T-helper 2 cell treated with Interferon-gamma antibody and Interleukin-4, amounts not matched to agents 5 μg/mL and 100 μg/mL, for 36 hours (primary cell): ENCODE measurements at regions not wholly inside any gene's neighbourhood (a gene's known extent, or its start where the extent isn't known, plus 50 kb on each side); places are given as distances from the start of the nearest gene placed in this dataset.
"Not testable (repeated sequence)": the region's sequence is repeated elsewhere in the genome, so short reads cannot be mapped to it uniquely, and the experiment has no call there.

Source experiments
- DNase-seq: peaks from one replicate; pipeline ENCODE4 v3.0.0; 2021; ENCODE audit warnings: low spot score
- H3K27ac Mint-ChIP-seq: one replicate; pipeline ENCODE4 v1.8.0; 2021; ENCODE audit warnings: mild to moderate bottlenecking, mixed read lengths
- H3K27me3 Mint-ChIP-seq: one replicate; pipeline ENCODE4 v1.8.0; 2021; ENCODE audit warnings: low read depth, mixed read lengths
- H3K36me3 Mint-ChIP-seq: one replicate; pipeline ENCODE4 v1.8.0; 2021; ENCODE audit warnings: low read depth, mixed read lengths
- H3K4me1 Mint-ChIP-seq: one replicate; pipeline ENCODE4 v1.8.0; 2021; ENCODE audit warnings: low read depth, mixed read lengths
- H3K4me3 Mint-ChIP-seq: one replicate; pipeline ENCODE4 v1.8.0; 2022; ENCODE audit warnings: mild to moderate bottlenecking, moderate library complexity, mixed read lengths
- H3K9me3 Mint-ChIP-seq: one replicate; pipeline ENCODE4 v1.8.0; 2021; ENCODE audit warnings: mixed read lengths

DNA sequence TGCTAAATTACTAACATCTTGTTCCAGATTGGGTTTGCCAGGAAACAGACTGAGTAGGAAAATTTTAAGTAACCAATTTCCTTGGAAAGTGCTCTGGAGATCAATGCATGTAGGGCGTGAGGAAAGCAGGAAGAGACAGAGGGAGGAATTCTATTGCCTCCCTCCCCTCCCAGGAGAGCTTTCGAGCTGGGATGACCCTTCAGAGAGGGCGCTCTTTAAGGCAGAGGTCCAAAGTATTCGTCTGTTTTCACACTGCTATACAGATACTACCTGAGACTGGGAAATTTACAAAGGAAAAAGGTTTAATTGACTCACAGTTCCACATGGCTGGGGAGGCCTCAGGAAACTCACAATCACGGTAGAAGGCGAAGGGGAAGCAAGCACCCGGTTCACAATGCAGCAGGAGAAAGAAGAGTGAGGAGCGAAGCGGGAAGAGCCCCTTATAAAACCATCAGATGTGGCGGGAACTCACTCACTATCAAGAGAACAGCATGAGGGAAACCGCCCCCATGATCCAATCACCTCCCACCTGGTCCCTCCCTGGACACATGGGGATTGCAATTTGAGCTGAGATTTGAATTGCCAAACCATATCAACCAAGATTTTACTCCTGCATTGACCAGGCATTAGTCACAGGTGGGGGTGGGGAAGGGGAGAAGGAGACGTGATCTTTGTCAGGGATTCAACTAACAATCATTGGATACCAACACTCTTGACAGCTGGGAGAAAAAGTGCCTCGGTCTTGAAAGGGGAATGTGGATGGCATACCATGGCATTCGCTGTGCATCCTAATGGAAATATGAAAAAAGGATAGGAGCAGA, 63.8 kb downstream of the SLITRK2 start:
- Mint-ChIP-seq H3K36me3 (no peaks in the 10 kb centered on the region), H3K9me3 (no peaks in the 10 kb centered on the region), H3K4me1 (no peaks in the 10 kb centered on the region), H3K27me3 (no peaks in the 10 kb centered on the region), H3K4me3 (no peak overlapping the region), H3K27ac (no peak overlapping the region)
- no peak for DNase-seq

DNA sequence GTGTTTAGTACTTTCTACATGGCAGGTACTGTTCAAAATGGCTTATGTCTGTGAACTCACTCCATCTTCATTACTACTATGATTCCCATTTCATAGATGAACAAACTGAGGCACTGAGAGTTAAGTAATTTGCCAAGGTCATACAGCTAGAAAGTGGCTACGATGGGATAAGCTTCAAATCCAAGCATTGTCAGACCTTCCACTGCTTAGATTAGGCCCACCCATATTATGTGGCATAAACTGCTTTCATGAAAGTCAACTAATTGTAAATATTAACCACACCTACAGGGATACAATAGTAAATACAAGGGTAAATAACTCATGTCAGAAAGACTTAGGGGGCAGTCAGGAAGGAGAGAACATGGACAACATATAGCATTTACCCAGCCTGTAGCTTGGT, 68.8 kb downstream of the SLITRK2 start:
- H3K36me3 Mint-ChIP-seq = no peaks in the 10 kb centered on the region
- DNase-seq = no peak
- H3K9me3 Mint-ChIP-seq = peaks cover 7% of the 10 kb centered on the region
- H3K27ac Mint-ChIP-seq = no peak overlapping the region
- H3K4me1 Mint-ChIP-seq = no peaks in the 10 kb centered on the region
- no peak overlapping the region for H3K4me3 Mint-ChIP-seq
- H3K27me3 Mint-ChIP-seq = no peaks in the 10 kb centered on the region

- H3K36me3 Mint-ChIP-seq = no peaks in the 10 kb centered on the region
- H3K4me3 Mint-ChIP-seq = no peak overlapping the region
- DNase-seq = no peak
- H3K27me3 Mint-ChIP-seq = no peaks in the 10 kb centered on the region
- H3K4me1 Mint-ChIP-seq = no peaks in the 10 kb centered on the region
- no peak overlapping the region for H3K27ac Mint-ChIP-seq
- H3K9me3 Mint-ChIP-seq = peaks cover 10% of the 10 kb centered on the region
Measured at GRCh38 chrX:145910017-145910416, 92.4 kb downstream of the SLITRK2 start.

GRCh38 chrX:145919400-145919799, 101.8 kb downstream of the SLITRK2 start:
- no peak for DNase-seq
- Mint-ChIP-seq H3K36me3 (no peaks in the 10 kb centered on the region), H3K4me3 (no peak overlapping the region), H3K9me3 (no peaks in the 10 kb centered on the region), H3K4me1 (no peaks in the 10 kb centered on the region), H3K27me3 (no peaks in the 10 kb centered on the region), H3K27ac (no peak overlapping the region)

DNA sequence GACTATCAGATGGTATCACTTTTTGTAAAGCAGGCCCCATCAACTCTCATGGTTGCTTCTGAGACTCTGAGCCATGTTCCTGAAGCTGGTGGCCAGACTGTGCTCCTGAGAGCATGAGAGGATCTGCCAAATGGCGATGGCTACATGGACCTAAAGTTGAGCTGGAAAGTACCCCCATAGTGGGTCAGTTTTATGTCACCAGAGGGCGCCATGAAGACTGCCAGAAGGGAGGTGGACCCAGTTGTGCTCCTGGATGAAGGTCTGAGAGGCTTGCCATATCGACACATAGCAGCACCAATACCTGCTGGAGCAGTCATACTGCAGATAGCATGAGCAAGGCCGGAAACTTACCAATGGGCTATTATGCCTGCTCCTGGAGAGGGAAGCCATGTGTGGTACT, 105.7 kb downstream of the SLITRK2 start:
- DNase-seq = no peak
- Mint-ChIP-seq H3K4me1 (no peaks in the 10 kb centered on the region), H3K27ac (no peak overlapping the region), H3K9me3 (no peaks in the 10 kb centered on the region), H3K36me3 (no peaks in the 10 kb centered on the region), H3K4me3 (no peak overlapping the region), H3K27me3 (no peaks in the 10 kb centered on the region)

DNA sequence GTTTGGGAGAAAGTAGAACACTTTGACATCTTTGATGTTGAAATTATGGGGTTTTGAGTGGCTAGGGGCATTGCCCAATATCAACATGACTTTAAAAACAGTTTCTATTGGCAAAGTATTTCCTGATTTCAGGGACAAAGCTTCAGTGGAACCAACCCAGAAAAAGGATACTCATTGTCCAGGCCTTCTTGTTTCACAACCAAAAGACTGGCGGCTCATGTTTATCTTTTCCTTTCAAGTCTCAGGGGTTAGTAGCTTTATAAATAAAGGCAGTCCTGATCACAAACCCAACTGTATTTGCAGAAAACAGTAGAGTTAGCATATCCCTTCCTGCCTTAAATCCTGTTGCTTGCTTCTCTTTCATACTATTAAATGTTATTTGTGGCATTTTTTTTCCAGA, 119.1 kb downstream of the SLITRK2 start:
- Mint-ChIP-seq H3K27me3 (no peaks in the 10 kb centered on the region), H3K27ac (no peak overlapping the region), H3K4me1 (no peaks in the 10 kb centered on the region), H3K36me3 (no peaks in the 10 kb centered on the region), H3K9me3 (peaks cover 5% of the 10 kb centered on the region), H3K4me3 (no peak overlapping the region)
- no peak for DNase-seq

DNA sequence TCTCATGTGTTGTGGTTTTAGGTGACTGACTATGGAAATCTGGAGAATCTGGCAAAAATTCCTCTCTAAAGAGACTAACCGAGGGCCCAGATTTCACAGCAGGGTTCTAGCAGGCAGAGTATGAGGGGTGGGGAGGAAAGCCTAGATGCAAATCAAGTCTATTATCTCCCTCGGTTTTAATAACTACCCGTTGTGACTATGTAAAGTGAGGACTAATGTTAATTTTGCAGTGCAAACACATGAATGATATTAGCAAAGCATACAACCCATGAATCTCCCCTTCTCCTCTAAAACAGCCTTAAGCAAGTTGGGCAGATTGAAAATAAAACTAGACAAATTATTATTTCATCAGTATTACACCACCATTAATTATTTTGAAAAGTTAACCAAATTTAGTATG, 131.4 kb downstream of the SLITRK2 start:
- Mint-ChIP-seq H3K9me3 (peaks cover 14% of the 10 kb centered on the region), H3K4me1 (no peaks in the 10 kb centered on the region), H3K27me3 (no peaks in the 10 kb centered on the region), H3K27ac (no peak overlapping the region), H3K36me3 (no peaks in the 10 kb centered on the region), H3K4me3 (no peak overlapping the region)
- no peak for DNase-seq

DNA sequence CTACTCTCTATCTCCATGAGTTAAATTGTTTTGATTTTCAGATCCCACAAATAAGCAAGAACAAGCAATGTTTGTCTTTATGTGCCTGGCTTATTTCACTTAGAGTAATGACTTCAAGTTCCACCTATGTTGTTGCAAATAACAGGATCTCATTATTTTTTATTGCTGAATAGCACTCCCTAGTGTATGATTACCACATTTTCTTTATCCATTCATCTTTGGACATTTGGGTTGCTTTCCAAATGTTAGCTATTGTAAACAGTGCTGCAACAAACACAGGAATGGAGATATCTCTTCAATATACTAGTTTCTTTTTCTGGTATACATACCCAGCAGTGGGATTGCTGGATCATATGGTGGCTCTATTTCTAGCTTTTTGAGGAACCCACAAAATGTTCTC, 136.0 kb downstream of the SLITRK2 start:
- Mint-ChIP-seq H3K36me3 (no peaks in the 10 kb centered on the region), H3K27ac (no peak overlapping the region), H3K27me3 (no peaks in the 10 kb centered on the region), H3K4me3 (no peak overlapping the region), H3K9me3 (peaks cover 22% of the 10 kb centered on the region), H3K4me1 (no peaks in the 10 kb centered on the region)
- DNase-seq = no peak

GRCh38 chrX:145990051-145990450, 172.4 kb downstream of the SLITRK2 start:
- peaks cover 12% of the 10 kb centered on the region for H3K9me3 Mint-ChIP-seq
- H3K27me3 Mint-ChIP-seq = no peaks in the 10 kb centered on the region
- H3K27ac Mint-ChIP-seq = no peak overlapping the region
- H3K36me3 Mint-ChIP-seq = no peaks in the 10 kb centered on the region
- DNase-seq = no peak
- H3K4me3 Mint-ChIP-seq = no peak overlapping the region
- H3K4me1 Mint-ChIP-seq = no peaks in the 10 kb centered on the region

DNA sequence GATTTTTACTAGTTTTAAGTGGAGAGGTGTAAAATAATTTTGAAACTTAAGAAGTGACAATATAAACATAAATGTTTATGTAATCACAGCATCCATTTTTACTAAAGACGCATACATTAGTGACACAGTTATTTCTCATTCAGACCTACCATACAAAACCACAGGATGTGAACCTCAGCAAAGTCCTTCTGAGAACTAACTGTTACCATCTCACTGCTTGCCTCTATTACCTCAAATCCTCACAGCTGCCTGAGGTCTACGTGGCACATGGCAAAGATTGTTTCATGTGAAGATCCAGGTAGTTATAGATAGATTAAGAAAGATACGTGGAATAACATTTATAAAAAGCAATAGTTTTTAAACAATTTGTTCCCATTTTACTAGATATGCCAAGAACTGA, 189.0 kb downstream of the SLITRK2 start:
- H3K27ac Mint-ChIP-seq = no peak overlapping the region
- no peaks in the 10 kb centered on the region for H3K36me3 Mint-ChIP-seq
- H3K4me3 Mint-ChIP-seq = no peak overlapping the region
- no peaks in the 10 kb centered on the region for H3K4me1 Mint-ChIP-seq
- peaks cover 10% of the 10 kb centered on the region for H3K9me3 Mint-ChIP-seq
- no peak for DNase-seq
- H3K27me3 Mint-ChIP-seq = no peaks in the 10 kb centered on the region

DNA sequence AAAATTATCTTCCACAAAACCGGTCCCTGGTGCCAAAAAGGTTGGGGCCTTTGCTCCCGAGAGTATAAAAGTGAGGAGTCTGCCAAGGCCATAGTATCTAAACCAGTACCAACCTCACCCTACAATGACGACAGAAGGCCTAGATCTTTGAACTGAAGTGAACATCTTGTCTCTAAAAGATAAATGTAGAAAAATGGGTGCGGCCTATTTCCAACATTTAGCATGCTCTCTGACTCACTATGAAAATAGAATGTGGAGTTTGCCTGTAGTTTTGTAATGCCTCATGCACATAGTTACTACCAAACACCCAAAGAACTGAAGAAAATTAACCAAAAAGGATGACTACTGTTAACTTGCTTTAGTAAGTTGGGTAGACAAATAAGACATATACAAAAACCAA, 218.4 kb downstream of the SLITRK2 start:
- Mint-ChIP-seq H3K9me3 (peaks cover 7% of the 10 kb centered on the region), H3K4me3 (no peak overlapping the region), H3K27ac (no peak overlapping the region), H3K4me1 (no peaks in the 10 kb centered on the region), H3K27me3 (no peaks in the 10 kb centered on the region), H3K36me3 (no peaks in the 10 kb centered on the region)
- DNase-seq = no peak

DNA sequence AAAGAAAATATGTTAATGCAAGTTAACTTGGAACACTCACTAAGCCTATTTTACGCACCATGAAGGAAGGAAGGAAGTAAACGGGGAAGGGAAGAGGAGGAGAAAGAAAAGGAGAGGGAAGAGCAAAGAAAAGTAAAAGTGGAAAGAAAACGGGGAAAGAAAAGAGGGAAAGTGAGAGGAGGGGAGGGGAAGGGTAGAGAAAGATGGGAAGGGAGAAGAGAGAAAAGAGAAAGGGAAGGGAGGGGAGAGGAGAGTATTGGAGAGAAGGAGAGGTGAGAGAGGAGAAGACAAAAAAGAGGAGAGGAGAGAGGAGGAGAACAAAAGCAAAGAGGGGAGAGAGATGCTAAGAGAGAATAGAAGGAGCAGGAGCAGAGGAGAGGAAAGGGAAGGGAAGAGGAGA, 224.1 kb downstream of the SLITRK2 start:
- Mint-ChIP-seq H3K4me3 (no peak overlapping the region), H3K4me1 (no peaks in the 10 kb centered on the region), H3K27ac (no peak overlapping the region), H3K27me3 (no peaks in the 10 kb centered on the region), H3K36me3 (no peaks in the 10 kb centered on the region), H3K9me3 (no peaks in the 10 kb centered on the region)
- no peak for DNase-seq

- H3K4me3 Mint-ChIP-seq, H3K9me3 Mint-ChIP-seq, H3K27me3 Mint-ChIP-seq, DNase-seq, H3K4me1 Mint-ChIP-seq, H3K27ac Mint-ChIP-seq, H3K36me3 Mint-ChIP-seq: not testable (repeated sequence)
Measured at GRCh38 chrX:146046011-146046715, 228.5 kb downstream of the SLITRK2 start.

DNA sequence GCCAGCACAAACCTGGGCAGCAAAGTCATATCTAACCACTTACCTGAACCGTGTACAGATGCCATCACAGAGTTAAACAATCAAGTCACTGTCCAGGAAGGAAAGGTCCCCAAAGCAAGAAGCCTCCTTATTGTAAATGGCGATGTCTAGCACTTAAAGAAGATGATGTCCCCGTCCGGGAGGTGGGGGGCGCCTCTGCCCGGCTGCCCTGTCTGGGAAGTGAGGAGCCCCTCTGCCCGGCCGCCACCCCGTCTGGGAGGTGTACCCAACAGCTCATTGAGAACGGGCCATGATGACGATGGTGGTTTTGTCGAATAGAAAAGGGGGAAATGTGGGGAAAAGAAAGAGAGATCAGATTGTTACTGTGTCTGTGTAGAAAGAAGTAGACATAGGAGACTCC, 231.9 kb downstream of the SLITRK2 start:
- H3K27ac Mint-ChIP-seq, H3K4me1 Mint-ChIP-seq, H3K27me3 Mint-ChIP-seq, H3K4me3 Mint-ChIP-seq, DNase-seq, H3K36me3 Mint-ChIP-seq: not testable (repeated sequence)
- H3K9me3 Mint-ChIP-seq = peaks cover 13% of the 10 kb centered on the region

GRCh38 chrX:146054311-146054710, 236.7 kb downstream of the SLITRK2 start:
- Mint-ChIP-seq H3K4me1 (no peaks in the 10 kb centered on the region), H3K27me3 (no peaks in the 10 kb centered on the region), H3K27ac (no peak overlapping the region), H3K4me3 (no peak overlapping the region), H3K9me3 (peaks cover 13% of the 10 kb centered on the region), H3K36me3 (no peaks in the 10 kb centered on the region)
- no peak for DNase-seq
